Body of pancreas (tissue), 4 donors: ENCODE measurements at regions not wholly inside any gene's neighbourhood (a gene's known extent, or its start where the extent isn't known, plus 50 kb on each side); places are given as distances from the start of the nearest gene placed in this dataset.

Experiments
- ATAC-seq: fragments of 150-250 bp; one replicate; pipeline ENCODE4 v1.9.1; 2016
- DNase-seq, 4 donors: peaks; one replicate each; pipeline ENCODE4 v3.0.0-alpha.2; 2019
- H3K27ac ChIP-seq, 4 donors: fragments of 200-600 bp; sonication (generic); 1 replicate in 3 of 4; 2 replicates in 1 of 4; pipeline versions ENCODE4 v1.5.1 to v1.6.1; 2016 to 2019; ENCODE audit warnings: mild to moderate bottlenecking in 1 of 4, mixed read lengths in 1 of 4, moderate library complexity in 1 of 4
- H3K27me3 ChIP-seq, 2 donors: fragments of 200-600 bp; sonication (generic); one replicate each; pipeline ENCODE4 v1.6.0; 2016; ENCODE audit warnings: mild to moderate bottlenecking in 1 of 2
- H3K36me3 ChIP-seq, 2 donors: fragments of 200-600 bp; sonication (generic); replicated peaks in 1 of 2; 2 replicates each; pipeline ENCODE4 v1.5.1; 2016; ENCODE audit warnings: low read depth in 2 of 2; ENCODE audit not compliant: insufficient read depth in 1 of 2
- H3K4me1 ChIP-seq: fragments of 200-600 bp; sonication (generic); one replicate; pipeline ENCODE4 v1.6.0; 2016
- H3K4me3 ChIP-seq, 2 donors: fragments of 200-600 bp; sonication (generic); 1 replicate in 1 of 2; 2 replicates in 1 of 2; pipeline ENCODE4 v1.5.1; 2016 to 2019
- H3K9me3 ChIP-seq, 3 donors: fragments of 200-600 bp; sonication (generic); 1 replicate in 2 of 3; 2 replicates in 1 of 3; pipeline ENCODE4 v1.5.1; 2016
- CTCF ChIP-seq, 7 experiments: fragments of 450-650 bp in 4 of 7; fragments of 200-600 bp in 3 of 7; sonication (generic) in 3 of 7; IDR thresholded peaks; one replicate each; pipeline ENCODE4 v1.5.1; 2016 to 2019; ENCODE audit warnings: antibody characterized with exemption in 7 of 7
- POLR2A ChIP-seq, 3 donors: fragments of 450-650 bp; IDR thresholded peaks; one replicate each; pipeline ENCODE4 v1.6.1; 2016; ENCODE audit warnings: antibody characterized with exemption in 3 of 3, mild to moderate bottlenecking in 2 of 3
- WGBS, 2 donors: methylation state at CpG; one replicate each; pipeline ENCODE4 v1.1.5; 2017; 5-methylcytosine and 5-hydroxymethylcytosine counted together
- intact Hi-C: fragments of 100-400 bp; cut with DNase I; formaldehyde crosslinking; loops from one replicate; pipeline ENCODE4 v1.15.1; 2023

GRCh38 chr12:14111230-14111865 lies 129.9 kb upstream of the GRIN2B start:
- DNase-seq, result no peak
- intact Hi-C loops, result no loop called here
- Histone ChIP-seq H3K4me3 (no peak overlapping the region), H3K27ac (no peak overlapping the region), H3K4me1 (no peaks in the 10 kb centered on the region), H3K27me3 (no peaks in the 10 kb centered on the region), H3K36me3 (no peaks in the 10 kb centered on the region), H3K9me3 (no peaks in the 10 kb centered on the region)
- 21 to 24% methylated on average over 9 of the region's 9 CpGs for whole genome bisulfite sequencing, 2 donors
- TF ChIP-seq POLR2A (IDR thresholded peaks at IDR 0.05) (no peak), CTCF (IDR thresholded peaks at IDR 0.05) (peak in 1 of 7 experiments; percentile 4)
- ATAC-seq, result no peak

DNA sequence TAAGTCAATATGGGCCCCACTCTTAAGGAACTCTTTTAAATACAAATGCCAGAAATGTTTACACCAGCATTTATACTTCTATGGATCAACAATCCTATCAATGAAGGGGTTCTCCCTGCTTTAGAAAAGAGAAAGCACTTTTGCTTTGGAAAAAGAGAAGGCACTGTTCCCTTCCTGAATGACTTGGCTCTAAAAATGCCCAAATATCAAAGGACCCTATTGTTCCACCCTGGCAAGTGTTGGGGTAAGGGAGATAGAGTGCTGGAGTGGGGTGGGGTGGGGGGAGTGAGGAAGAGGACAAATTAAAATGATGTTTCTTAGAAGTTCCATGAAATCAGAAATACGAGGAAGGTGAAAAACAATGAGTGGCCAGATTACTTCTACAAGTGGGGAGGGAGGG lies 131.6 kb upstream of the GRIN2B start:
- H3K9me3 ChIP-seq, result no peaks in the 10 kb centered on the region
- TF ChIP-seq POLR2A (IDR thresholded peaks at IDR 0.05), result no peak
- no peak for TF ChIP-seq CTCF (IDR thresholded peaks at IDR 0.05)
- DNase-seq (no peak), ATAC-seq (no peak)
- intact Hi-C loops, result no loop called here
- H3K27ac ChIP-seq, result no peak overlapping the region
- no peaks in the 10 kb centered on the region for H3K27me3 ChIP-seq
- H3K36me3 ChIP-seq, result no peaks in the 10 kb centered on the region
- no peak overlapping the region for H3K4me3 ChIP-seq
- WGBS, 2 donors, result 38 to 50% methylated on average over 1 of the region's 1 CpG
- H3K4me1 ChIP-seq, result no peaks in the 10 kb centered on the region

DNA sequence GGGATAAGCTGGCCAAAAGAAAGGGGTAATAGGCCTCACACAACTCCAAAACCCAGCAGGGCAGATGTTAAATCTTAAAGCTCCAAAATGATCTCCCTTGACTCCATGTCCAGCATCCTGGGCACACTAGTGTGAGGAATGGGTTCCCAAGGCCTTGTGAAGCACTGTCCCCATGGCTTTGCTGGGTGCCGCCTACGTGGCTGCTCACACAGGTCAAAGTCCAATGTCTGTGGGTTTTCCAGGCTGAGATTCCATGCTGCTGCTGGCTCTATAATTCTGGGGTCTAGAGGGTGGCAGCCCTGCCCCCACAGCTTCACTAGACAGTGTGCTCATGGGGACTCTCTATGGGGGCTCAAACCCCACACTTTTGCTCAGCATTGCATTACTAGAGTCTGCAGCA lies 145.3 kb upstream of the GRIN2B start:
- H3K27ac ChIP-seq, result no peak overlapping the region
- no peaks in the 10 kb centered on the region for H3K36me3 ChIP-seq
- intact Hi-C loops, result no loop called here
- H3K27me3 ChIP-seq, result no peaks in the 10 kb centered on the region
- no peak overlapping the region for H3K4me3 ChIP-seq
- no peak for DNase-seq
- no peak for ATAC-seq
- WGBS, 2 donors, result 65 to 75% methylated on average over 2 of the region's 2 CpGs
- no peaks in the 10 kb centered on the region for H3K4me1 ChIP-seq
- no peak for TF ChIP-seq CTCF (IDR thresholded peaks at IDR 0.05)
- TF ChIP-seq POLR2A (IDR thresholded peaks at IDR 0.05), result no peak
- peaks cover 0 to 3% (median 0%) of the 10 kb centered on the region in 3 donors for H3K9me3 ChIP-seq

- TF ChIP-seq POLR2A (IDR thresholded peaks at IDR 0.05) (no peak), CTCF (IDR thresholded peaks at IDR 0.05) (no peak)
- DNase-seq (no peak), ATAC-seq (no peak)
- Histone ChIP-seq H3K36me3 (no peaks in the 10 kb centered on the region), H3K4me1 (no peaks in the 10 kb centered on the region), H3K27me3 (no peaks in the 10 kb centered on the region), H3K4me3 (no peak overlapping the region), H3K27ac (no peak overlapping the region), H3K9me3 (no peaks in the 10 kb centered on the region)
- intact Hi-C loops, result no loop called here
- 64 to 69% methylated on average over 12 of the region's 12 CpGs for WGBS, 2 donors
These were observed 148.3 kb upstream of the GRIN2B start for GRCh38 chr12:14129611-14130195.

DNA sequence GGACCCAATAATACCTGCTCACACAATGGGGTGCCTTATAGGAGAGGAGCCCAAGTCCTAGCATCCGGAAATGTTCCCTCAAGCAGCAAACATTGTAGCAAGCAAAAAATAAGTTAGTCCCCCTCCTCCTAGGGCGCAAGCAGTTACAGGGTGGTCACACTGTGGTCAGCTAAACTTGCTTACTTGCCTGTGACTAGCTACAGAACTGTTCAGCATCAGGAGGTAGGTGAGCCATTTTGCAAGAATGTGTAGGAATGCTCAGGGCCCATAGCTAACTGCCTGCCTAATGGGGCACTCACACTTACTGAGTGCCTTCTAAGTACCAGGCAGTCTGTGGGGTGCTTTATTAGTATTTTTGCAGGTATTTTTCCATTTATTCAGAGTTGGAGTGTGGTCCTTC lies 154.6 kb upstream of the GRIN2B start:
- no peaks in the 10 kb centered on the region for H3K4me1 ChIP-seq
- no peaks in the 10 kb centered on the region for H3K9me3 ChIP-seq
- no peak for ATAC-seq
- no peak overlapping the region for H3K27ac ChIP-seq
- H3K4me3 ChIP-seq, result no peak overlapping the region
- no peak for DNase-seq
- WGBS, 2 donors, result 88 to 94% methylated on average over 2 of the region's 2 CpGs
- no peak for TF ChIP-seq CTCF (IDR thresholded peaks at IDR 0.05)
- no peaks in the 10 kb centered on the region for H3K27me3 ChIP-seq
- intact Hi-C loops, result no loop called here
- H3K36me3 ChIP-seq, result no peaks in the 10 kb centered on the region
